GM19324 (cell line): ENCODE measurements at regions not wholly inside any gene's neighbourhood (a gene's known extent, or its start where the extent isn't known, plus 50 kb on each side); places are given as distances from the start of the nearest gene placed in this dataset.
"Not testable (repeated sequence)": the region's sequence is repeated elsewhere in the genome, so short reads cannot be mapped to it uniquely, and the experiment has no call there.

Experiments used
- ATAC-seq: cut with Tn5 transposase; IDR thresholded peaks from one replicate; pipeline ENCODE4 v1.9.1; 2021; ENCODE audit warnings: mild to moderate bottlenecking, moderate library complexity; ENCODE audit not compliant: unreplicated experiment, low FRiP score

- ATAC-seq = not testable (repeated sequence)
Observed at GRCh38 chr5:120132347-120132746, 331.8 kb upstream of the PRR16 start.

DNA sequence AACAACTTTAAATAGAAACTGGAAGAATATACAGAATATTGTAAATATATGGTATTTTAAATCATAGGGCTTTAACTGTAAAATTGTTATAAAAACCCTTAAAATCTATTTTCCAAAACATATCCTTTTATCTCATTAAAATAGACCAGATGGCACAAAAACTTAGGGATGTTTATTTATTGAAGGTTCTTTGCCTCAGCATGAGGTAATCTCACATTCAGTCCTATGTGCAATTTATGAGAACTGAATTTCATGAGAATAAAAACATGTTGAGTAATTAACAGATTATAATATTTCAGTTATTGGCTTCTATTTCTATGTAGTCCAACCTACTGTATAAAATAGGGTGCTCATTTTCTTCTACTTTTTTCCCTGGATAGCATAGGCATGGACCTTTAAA, 329.2 kb upstream of the PRR16 start:
- ATAC-seq = no peak

DNA sequence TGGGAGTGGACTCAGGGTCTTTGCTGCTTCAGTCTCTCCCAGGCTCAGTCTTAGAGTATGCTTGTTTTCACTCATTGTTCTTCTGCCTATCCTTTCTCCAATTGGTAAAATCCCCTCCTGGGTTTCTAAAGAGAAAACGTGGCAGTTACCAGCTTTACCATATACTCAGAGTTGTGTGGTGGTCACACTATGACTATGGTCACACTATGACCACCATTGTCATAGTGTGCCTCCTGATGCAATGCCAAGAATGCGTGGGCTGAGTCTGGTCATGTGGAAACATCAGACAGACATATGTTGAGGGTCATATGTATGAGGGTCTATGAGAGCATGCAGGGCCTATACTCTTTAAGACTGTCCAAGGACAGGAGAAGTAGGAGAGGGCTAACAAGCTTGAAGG, 326.5 kb upstream of the PRR16 start:
- no peak for ATAC-seq

GRCh38 chr5:120139039-120139438, 325.1 kb upstream of the PRR16 start:
- ATAC-seq = no peak

- no peak for ATAC-seq
Observed at GRCh38 chr5:120140501-120140900, 323.6 kb upstream of the PRR16 start.

GRCh38 chr5:120141076-120141475, 323.0 kb upstream of the PRR16 start:
- ATAC-seq = no peak

DNA sequence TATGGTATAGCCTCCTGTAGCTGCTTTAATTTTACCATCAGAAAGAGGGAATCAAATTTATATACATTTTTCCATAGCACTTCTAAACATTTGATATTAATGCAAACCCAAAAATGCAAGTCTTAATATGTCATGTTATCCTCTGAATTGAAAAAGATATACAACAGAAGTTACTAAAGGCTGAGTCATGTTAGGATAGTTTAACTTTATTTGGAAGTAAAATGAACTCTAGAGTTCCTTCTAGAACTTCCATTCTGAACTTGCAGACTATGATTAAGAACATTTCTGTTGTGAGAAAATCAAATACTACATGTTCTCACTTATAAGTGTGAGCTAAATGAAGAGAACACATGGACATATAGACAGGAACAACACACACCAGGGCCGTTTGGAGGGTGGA, 317.3 kb upstream of the PRR16 start:
- no peak for ATAC-seq

GRCh38 chr5:120147911-120148310, 316.2 kb upstream of the PRR16 start:
- not testable (repeated sequence) for ATAC-seq

DNA sequence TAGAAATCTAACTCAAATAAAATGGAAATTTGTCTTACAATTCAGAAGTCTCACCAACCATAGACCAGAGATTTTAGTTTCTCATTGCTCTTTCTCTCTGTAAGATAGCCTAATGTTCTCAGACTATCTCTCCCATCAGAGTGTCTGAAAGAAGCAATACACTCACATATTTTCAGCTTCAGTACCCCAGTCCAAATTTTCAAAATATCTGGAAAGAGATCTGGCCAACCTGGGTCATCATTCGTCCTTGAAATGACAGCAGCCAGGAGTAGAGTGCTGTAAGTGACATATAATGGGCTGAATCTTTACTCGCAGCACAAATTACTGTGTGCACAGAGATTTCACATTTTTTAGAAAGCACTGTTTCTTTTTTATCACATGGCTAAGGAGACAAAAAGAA, 313.3 kb upstream of the PRR16 start:
- ATAC-seq = no peak

DNA sequence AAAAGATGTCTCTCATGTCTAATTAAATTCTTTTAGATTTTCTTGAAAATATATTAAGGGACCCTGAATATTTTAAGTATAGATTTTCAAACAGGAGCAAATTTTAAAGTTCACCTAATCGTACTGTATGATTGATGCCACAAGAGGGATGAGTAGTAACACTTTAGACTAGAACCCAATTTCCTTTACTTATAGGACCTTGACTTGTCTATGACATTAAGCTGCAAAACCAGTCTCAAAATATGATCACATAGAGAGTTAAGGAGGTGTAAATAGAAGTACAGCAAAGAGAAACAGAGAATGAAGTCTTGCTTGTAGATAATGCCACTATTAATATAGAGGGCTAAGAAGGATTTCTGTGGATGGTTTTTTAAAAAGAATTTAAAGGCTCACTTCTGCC, 312.9 kb upstream of the PRR16 start:
- ATAC-seq = no peak

- no peak for ATAC-seq
Observed at GRCh38 chr5:120151825-120152224, 312.3 kb upstream of the PRR16 start.

- ATAC-seq = no peak
Observed at GRCh38 chr5:120152472-120152871, 311.6 kb upstream of the PRR16 start.

GRCh38 chr5:120152931-120153330, 311.2 kb upstream of the PRR16 start:
- ATAC-seq = no peak

- ATAC-seq = no peak
Observed at GRCh38 chr5:120153551-120153950, 310.5 kb upstream of the PRR16 start.

DNA sequence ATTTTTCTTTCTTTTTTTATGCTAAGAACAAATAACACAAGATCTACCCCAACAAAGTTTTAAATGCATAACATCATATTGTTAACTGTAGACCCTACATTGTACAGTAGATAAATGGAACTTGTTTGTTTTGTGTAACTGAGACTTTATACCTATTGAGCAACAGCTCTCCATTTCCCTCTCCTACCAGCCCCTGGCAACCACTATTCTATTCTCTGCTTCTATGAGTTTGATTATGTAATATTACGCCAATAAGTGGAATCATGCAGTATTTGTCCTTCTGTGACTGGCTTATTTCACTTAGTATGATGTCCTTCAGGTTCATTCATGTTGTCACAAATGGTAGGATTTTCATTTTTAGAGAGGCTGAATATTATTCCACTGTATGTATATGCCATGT, 308.2 kb upstream of the PRR16 start:
- no peak for ATAC-seq

DNA sequence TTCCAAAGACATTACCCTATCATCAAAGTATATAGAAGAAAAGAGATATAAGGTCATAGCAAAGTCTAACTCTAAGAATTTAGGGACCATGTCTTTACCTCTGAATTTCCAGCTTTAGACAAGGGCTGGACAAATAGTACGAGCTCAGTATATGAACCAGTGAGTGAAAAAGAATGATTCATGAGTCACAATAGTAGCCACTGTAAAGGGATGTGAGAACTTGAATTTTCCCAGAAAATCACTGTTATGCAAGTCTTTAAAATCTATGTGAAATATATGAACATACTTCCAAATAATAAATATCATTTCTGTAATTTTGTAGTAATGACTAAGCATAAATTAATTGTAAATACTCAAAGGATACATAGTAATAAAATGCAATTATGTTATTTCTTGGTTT, 305.9 kb upstream of the PRR16 start:
- ATAC-seq = no peak

- ATAC-seq = no peak
Observed at GRCh38 chr5:120159155-120159554, 304.9 kb upstream of the PRR16 start.

DNA sequence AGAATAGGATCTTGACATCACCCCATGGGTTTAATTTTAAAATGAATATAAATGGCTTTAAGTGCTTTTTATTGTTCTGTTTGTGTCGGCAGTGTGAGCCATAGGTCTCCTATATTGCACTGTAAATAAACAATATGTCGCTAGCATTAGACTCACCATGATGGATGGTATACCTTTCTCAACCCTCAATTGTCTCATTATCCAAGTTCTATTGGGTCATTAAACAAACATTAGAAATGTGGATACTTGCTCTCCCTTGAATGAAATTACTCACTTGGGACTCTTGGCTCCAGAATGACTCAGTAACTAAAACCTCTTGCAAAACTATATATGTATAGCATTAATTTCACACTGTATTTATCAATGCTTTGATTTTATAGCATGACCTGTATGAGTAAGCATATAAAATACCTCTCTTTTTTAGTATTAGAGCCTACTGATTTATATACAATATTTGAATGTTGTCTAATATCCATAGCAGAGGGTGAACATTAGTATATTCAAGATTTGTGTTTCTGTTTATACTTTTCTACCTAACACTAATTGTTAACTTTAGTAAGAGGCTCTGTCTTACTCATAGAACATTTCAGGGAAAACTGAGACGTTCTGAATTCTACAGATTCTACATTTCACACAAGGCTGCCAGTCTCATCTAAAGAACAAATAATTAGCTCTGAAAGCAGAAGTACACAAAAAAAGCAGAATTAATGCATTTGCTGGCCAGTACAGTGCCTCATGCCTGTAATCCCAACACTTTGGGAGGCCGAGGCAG, 303.8 kb upstream of the PRR16 start:
- no peak for ATAC-seq

- no peak for ATAC-seq
Observed at GRCh38 chr5:120162321-120162720, 301.8 kb upstream of the PRR16 start.

DNA sequence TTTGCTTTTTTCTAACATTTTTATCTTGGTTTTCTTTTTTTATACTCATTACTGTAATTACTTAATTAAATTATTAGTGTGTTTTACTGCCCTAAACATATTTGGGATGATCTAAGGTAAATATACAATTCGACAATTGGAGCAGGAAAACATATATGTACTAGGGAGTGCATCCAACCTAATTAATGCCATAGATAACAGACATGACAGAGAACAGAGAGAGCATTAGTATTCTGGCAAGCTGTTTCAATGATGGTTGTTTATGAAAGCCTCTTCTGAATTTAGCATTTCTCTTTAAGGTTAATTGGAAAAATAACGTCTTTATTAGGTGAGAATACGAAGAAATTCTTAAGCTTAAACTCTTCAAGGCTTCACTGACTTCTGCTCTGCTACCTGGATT, 300.1 kb upstream of the PRR16 start:
- no peak for ATAC-seq

- ATAC-seq = no peak
Observed at GRCh38 chr5:120164986-120165385, 299.1 kb upstream of the PRR16 start.

GRCh38 chr5:120173125-120173524, 291.0 kb upstream of the PRR16 start:
- ATAC-seq = no peak

DNA sequence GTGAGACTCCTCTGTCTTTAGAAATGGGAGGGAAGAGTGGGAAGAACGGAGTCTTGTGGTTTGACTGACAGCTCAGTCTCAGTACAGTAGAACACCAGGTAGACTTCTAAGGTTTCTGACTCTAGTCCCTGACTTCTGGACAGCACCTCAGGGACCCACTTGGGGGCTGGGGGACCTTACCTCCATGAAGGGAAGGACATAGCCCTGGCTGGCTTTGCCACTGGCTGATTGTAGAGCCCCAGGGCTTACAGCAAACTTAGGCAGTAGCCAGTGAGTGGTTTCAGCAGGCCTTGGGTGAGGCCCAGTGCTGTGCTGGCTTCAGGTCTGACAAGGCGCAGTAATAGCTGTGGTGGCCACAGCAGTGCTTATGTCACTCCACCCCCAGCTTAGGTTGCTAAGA, 290.0 kb upstream of the PRR16 start:
- no peak for ATAC-seq
